NB4 (cell line): ENCODE measurements at regions not wholly inside any gene's neighbourhood (a gene's known extent, or its start where the extent isn't known, plus 50 kb on each side); places are given as distances from the start of the nearest gene placed in this dataset.

Experiments used
- DNase-seq: peaks from one replicate; pipeline ENCODE4 v3.0.0; 2010; ENCODE audit warnings: low read depth
- H3K4me3 ChIP-seq: one replicate; pipeline ENCODE4 v1.5.1; 2011; ENCODE audit warnings: mild to moderate bottlenecking, low read depth, low read length, moderate library complexity
- MYC ChIP-seq: IDR thresholded peaks from 2 replicates; pipeline ENCODE4 v1.6.1; 2011; ENCODE audit warnings: low read depth, low read length
- POLR2A ChIP-seq: IDR thresholded peaks from 2 replicates; pipeline ENCODE4 v1.6.1; 2011; ENCODE audit warnings: mild to moderate bottlenecking; ENCODE audit not compliant: insufficient read length; ENCODE audit errors: extremely low read depth
- TF ChIP-seq, protein P1 (sequence below): IDR thresholded peaks from 2 replicates; pipeline ENCODE4 v1.6.1; 2011; ENCODE audit warnings: low read depth, low read length
- TF ChIP-seq, protein P2 (sequence below): IDR thresholded peaks from one replicate; pipeline ENCODE4 v1.5.1; 2012; ENCODE audit warnings: low read depth, low read length

- no peak for DNase-seq
- no peak overlapping the region for H3K4me3 ChIP-seq
- TF ChIP-seq, protein P1, sequence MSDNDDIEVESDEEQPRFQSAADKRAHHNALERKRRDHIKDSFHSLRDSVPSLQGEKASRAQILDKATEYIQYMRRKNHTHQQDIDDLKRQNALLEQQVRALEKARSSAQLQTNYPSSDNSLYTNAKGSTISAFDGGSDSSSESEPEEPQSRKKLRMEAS = no peak
- TF ChIP-seq MYC (no peak), POLR2A (no peak)
- TF ChIP-seq, protein P2, sequence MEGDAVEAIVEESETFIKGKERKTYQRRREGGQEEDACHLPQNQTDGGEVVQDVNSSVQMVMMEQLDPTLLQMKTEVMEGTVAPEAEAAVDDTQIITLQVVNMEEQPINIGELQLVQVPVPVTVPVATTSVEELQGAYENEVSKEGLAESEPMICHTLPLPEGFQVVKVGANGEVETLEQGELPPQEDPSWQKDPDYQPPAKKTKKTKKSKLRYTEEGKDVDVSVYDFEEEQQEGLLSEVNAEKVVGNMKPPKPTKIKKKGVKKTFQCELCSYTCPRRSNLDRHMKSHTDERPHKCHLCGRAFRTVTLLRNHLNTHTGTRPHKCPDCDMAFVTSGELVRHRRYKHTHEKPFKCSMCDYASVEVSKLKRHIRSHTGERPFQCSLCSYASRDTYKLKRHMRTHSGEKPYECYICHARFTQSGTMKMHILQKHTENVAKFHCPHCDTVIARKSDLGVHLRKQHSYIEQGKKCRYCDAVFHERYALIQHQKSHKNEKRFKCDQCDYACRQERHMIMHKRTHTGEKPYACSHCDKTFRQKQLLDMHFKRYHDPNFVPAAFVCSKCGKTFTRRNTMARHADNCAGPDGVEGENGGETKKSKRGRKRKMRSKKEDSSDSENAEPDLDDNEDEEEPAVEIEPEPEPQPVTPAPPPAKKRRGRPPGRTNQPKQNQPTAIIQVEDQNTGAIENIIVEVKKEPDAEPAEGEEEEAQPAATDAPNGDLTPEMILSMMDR = no peak
These were observed 251.8 kb downstream of the MEIS1 start for GRCh38 chr2:66686755-66687154.

- DNase-seq = no peak
- no peak for TF ChIP-seq MYC
- no peak overlapping the region for H3K4me3 ChIP-seq
These were observed 254.0 kb downstream of the MEIS1 start for GRCh38 chr2:66688951-66689350.

DNA sequence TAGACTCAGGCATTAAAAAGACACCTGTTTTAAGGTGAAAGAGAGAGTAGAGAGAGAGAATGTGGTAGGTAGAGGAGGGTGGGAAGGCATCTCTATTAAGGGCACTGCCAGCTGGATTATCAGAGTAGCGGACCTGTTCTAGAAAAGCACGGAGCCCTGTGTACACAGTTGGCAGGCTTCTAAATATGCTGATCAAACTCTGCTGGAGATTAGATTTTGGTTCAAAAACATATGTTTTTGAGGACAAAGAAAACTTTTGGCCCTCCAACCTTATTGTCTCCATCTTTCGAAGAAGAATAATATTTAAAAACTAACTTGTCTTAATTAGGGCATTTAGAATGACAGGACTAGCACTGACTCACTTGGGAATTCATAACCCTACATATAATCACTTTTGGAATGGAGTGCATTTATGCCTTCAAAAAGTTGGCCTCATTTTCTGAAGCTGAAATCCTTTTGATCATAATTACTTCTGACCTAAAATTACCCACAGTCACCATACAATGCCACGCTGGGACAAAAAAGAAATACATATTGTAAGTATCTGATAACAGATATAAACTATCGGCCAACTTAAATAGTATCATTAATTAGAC, 254.6 kb downstream of the MEIS1 start:
- no peak for DNase-seq
- no peak overlapping the region for H3K4me3 ChIP-seq
- TF ChIP-seq, protein P2 = no peak
- TF ChIP-seq POLR2A (no peak), MYC (no peak)
- TF ChIP-seq, protein P1 = no peak

DNA sequence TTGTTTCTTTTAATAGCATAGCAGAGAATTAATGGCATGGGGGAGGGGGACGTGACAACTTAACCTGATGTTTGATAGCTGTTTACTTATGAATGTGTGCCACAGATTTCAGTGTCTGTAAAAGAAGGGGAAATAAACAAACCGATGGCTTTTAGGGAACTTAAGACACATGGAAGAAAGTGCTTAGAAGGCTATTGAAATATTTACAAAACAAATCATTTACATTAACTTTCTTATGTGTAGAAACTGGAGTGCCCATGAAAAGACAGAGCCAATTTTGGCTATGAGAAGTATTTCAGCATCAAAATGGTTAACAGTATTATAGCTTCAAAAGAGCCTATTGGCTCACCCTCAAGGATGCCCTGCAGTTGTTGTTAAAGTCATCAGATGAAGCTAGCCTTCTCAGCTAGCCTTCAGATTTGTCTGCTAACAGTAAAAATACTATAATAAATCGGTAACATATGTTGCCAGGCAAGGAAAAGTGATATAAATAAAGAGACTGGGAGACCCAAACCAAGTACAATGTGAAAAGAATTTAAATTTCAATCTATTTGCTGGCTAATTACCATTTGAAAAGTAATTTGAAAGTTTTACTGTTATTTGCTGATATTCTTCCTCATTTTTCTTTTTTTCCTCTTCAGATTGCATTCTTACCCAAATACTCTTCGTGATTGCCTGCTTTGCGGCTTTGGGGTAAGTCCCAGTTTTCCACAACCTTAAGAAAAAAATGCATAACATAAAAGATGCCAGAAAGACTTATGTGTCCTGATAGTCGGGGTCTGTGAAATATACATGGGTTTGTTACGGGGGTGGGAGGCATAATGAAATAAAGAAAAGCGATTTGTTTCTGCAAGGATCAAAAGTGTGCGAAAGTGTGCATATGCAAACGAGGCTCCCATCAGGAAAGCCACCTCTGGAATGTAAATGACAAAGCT, 256.4 kb downstream of the MEIS1 start:
- TF ChIP-seq, protein P2 = no peak
- TF ChIP-seq MYC = no peak
- TF ChIP-seq, protein P1 = no peak
- no peak for TF ChIP-seq POLR2A
- H3K4me3 ChIP-seq = no peak overlapping the region
- no peak for DNase-seq

DNA sequence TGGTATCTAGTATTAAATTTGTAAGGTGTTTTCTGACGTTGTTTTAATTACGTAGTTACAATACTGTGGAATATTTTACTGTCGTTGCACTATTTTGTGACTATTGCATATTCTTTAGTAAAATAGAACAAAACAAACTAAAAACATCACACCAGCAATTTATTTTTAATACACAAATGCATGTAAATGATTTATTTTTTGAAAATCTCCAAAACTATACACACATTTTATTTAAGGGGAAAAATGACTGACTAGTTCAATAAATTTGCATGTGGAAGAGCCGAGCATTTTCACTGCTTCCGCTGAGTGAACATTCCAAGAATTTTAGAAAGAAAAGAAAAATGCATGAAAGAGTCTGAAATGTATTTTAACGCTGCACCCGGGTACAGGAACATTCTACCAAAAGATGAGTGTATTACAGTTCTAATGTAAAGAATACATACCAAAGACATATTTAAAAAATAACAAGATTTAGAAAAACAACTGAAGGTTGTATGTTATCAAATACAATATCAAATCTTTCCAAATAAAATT, 257.7 kb downstream of the MEIS1 start:
- TF ChIP-seq MYC = no peak
- TF ChIP-seq, protein P2 = no peak
- TF ChIP-seq, protein P1 = no peak
- TF ChIP-seq POLR2A = no peak
- no peak for DNase-seq
- H3K4me3 ChIP-seq = no peak overlapping the region
